HEK293T (cell line): ENCODE measurements at regions not wholly inside any gene's neighbourhood (a gene's known extent, or its start where the extent isn't known, plus 50 kb on each side); places are given as distances from the start of the nearest gene placed in this dataset.

ENCODE experiments used
- FOXM1 ChIP-seq: fragments of 450-650 bp; IDR thresholded peaks from 2 replicates; pipeline ENCODE4 v1.6.1; 2017; ENCODE audit warnings: mild to moderate bottlenecking, borderline replicate concordance
- LEF1 ChIP-seq: fragments of 450-650 bp; IDR thresholded peaks from 2 replicates; pipeline ENCODE4 v1.6.1; 2017; ENCODE audit warnings: mild to moderate bottlenecking, borderline replicate concordance

DNA sequence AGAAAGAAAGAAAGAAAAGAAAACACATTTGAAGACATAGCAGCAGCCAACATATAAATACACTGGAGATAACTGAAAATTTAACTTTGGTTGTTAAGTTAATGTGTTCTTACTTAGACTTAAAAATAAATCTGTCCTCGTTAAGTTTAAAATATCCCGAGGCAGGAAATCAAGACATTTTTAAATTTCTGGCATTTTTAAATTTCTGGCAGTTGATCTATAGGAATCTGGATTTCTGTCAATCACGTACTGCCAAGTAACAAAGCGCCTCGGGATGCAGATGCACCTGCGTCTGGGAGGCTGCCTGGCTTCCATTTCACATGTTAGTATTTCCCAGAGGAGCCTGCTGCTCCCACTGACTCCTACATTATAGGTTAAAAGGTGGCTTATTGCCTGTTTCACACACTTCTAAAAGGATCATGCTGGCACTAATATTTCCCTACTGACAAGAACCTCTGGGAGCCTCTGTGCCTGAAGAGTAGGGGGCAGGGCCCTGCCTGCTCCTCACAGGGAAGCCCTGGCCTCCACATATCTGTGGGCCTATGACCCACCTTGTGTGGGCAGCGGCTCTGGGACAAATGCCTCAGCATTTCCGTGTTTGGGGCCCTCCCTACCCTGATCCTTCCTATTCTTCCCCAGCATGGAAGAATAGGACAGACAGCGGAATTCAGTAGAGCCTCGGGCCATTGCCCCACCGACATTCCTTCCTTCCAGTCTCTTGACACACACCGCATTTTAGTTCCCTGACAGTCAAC is 62.8 kb upstream of the ATP12A start:
- no peak for TF ChIP-seq LEF1
- TF ChIP-seq FOXM1 = no peak
